AG04450 (cell line): ENCODE measurements at regions not wholly inside any gene's neighbourhood (a gene's known extent, or its start where the extent isn't known, plus 50 kb on each side); places are given as distances from the start of the nearest gene placed in this dataset.

Source experiments
- CTCF ChIA-PET: fragments of 300-600, 350-600 bp; formaldehyde crosslinking; extraction: SDS; loops from one replicate; lab custom pipeline; 2022; ENCODE audit warnings: antibody characterized with exemption, inconsistent platforms; lab: Charles Lee
- POLR2A ChIA-PET: fragments of 350-600 bp; formaldehyde crosslinking; extraction: SDS; loops from one replicate; lab custom pipeline; 2021; ENCODE audit warnings: antibody characterized with exemption, inconsistent platforms; lab: Yijun Ruan, JAX
- DNase-seq: peaks from one replicate; pipeline ENCODE4 v3.0.0-alpha.2; 2011; ENCODE audit warnings: low read depth, low spot score
- H3K27ac ChIP-seq: one replicate; pipeline ENCODE4 v1.5.1; 2012; ENCODE audit warnings: low read depth, low read length, control low read depth
- H3K27me3 ChIP-seq: one replicate; pipeline ENCODE4 v1.6.0; 2012; ENCODE audit warnings: low read length; ENCODE audit not compliant: control insufficient read depth, insufficient read depth
- H3K4me3 ChIP-seq: 2 replicates; pipeline ENCODE4 v1.5.1; 2011; ENCODE audit warnings: mild to moderate bottlenecking, low read depth, low read length, control low read depth
- H3K9me3 ChIP-seq: 2 replicates; pipeline ENCODE4 v1.5.1; 2012; ENCODE audit warnings: low read length; ENCODE audit not compliant: control insufficient read depth, insufficient read depth
- CTCF ChIP-seq: IDR thresholded peaks from 2 replicates; pipeline ENCODE4 v1.5.1; 2011; ENCODE audit warnings: low read depth, low read length, control low read depth, inconsistent platforms

GRCh38 chr19:34834472-34835061, 61.6 kb upstream of the ZNF599 start:
- no peak overlapping the region for H3K27ac ChIP-seq
- no peaks in the 10 kb centered on the region; the same call in 1 of the 2 replicates for H3K9me3 ChIP-seq
- no peak overlapping the region for H3K4me3 ChIP-seq
- ChIA-PET POLR2A (no interaction called here), CTCF (no interaction called here)
- no peaks in the 10 kb centered on the region for H3K27me3 ChIP-seq
- no peak for DNase-seq
- no peak for TF ChIP-seq CTCF

GRCh38 chr19:34832581-34833112, 59.6 kb upstream of the ZNF599 start:
- no peak for DNase-seq
- ChIA-PET CTCF (no interaction called here), POLR2A (no interaction called here)

GRCh38 chr19:34831714-34832113, 58.7 kb upstream of the ZNF599 start:
- POLR2A ChIA-PET, result no interaction called here
- no peak for TF ChIP-seq CTCF

More at GRCh38 chr19:34832581-34833112, 59.6 kb upstream of the ZNF599 start:
- no peaks in the 10 kb centered on the region for H3K9me3 ChIP-seq
- no peak overlapping the region for H3K4me3 ChIP-seq
- no peak for TF ChIP-seq CTCF
- no peak overlapping the region for H3K27ac ChIP-seq
- H3K27me3 ChIP-seq, result no peaks in the 10 kb centered on the region

GRCh38 chr19:34828156-34828555, 55.1 kb upstream of the ZNF599 start:
- H3K27ac ChIP-seq, result no peak overlapping the region
- no peak for DNase-seq
- ChIA-PET POLR2A (no interaction called here), CTCF (no interaction called here)
- H3K9me3 ChIP-seq, result no peaks in the 10 kb centered on the region
- H3K4me3 ChIP-seq, result no peak overlapping the region
- no peak for TF ChIP-seq CTCF
- H3K27me3 ChIP-seq, result no peaks in the 10 kb centered on the region

More at GRCh38 chr19:34831714-34832113, 58.7 kb upstream of the ZNF599 start:
- Histone ChIP-seq H3K4me3 (no peak overlapping the region), H3K9me3 (no peaks in the 10 kb centered on the region), H3K27me3 (no peaks in the 10 kb centered on the region), H3K27ac (no peak overlapping the region)
- CTCF ChIA-PET, result no interaction called here
- DNase-seq, result no peak

GRCh38 chr19:34825212-34825611, 52.2 kb upstream of the ZNF599 start:
- no peak overlapping the region for H3K27ac ChIP-seq
- no peak overlapping the region for H3K4me3 ChIP-seq
- no peaks in the 10 kb centered on the region for H3K9me3 ChIP-seq
- no peak for TF ChIP-seq CTCF
- ChIA-PET POLR2A (no interaction called here), CTCF (no interaction called here)
- no peaks in the 10 kb centered on the region for H3K27me3 ChIP-seq
- DNase-seq, result no peak
